ENCODE measurements at regions not wholly inside any gene's neighbourhood (a gene's known extent, or its start where the extent isn't known, plus 50 kb on each side); places are given as distances from the start of the nearest gene placed in this dataset.

DNA sequence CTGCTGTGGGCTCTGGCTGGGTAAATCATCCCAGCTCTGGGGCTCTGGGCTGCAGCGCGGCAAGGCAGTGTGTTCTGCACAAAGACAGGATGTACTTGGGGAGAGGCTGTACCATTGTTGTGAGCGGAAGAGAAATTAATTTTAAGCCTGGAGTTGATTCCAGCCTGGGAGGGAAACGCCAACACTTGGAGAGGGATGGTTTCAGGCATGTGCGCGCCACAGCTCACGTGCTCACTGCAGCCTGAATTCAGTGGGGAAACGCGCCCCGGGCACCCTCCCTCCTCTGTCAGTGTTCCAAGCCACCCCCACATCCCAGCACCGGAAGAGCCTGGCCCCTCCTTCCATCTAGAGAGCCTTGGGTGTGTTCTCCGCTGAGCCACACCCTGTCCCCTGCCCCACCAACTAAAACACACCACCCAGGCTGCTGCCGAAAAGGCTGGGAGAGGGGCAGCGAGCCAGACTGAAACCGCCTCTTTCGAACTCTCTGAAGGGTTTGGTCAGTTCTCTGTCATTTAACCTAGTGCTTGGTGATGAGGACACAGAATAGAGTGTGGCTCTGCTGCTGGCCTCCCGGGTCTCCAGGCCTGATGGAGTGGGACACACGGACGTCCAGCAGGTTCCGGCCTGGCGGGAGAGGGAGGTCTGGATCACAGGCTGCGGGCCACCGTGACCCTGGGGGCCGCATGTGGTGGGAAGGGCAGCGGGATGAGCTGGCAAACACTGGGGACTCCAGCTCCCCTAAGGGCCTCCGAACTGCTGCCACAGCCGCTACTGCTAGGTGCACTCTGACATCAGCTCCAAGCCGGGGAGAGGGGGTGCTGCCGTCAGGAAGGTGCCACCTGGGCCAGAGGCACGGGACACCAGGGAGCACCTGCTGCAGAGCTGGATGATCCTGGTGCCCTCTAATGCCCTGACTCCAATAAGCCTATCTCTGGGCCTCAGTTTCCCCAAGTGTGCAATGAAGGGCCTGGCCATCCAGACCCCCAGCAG lies 230.8 kb downstream of the CTTN start:
- H3K27me3 ChIP-seq (ENCODE audit: control insufficient read depth, insufficient read depth, low read length) = no peaks in the 10 kb centered on the region
- no peak overlapping the region for H3K9ac ChIP-seq (ENCODE audit: low read depth, low read length)
- H3K4me1 ChIP-seq (ENCODE audit: control insufficient read depth, insufficient read depth, low read length) = no peaks in the 10 kb centered on the region
- no peak overlapping the region for H3K4me3 ChIP-seq (ENCODE audit: low read depth, low read length)
- no peaks in the 10 kb centered on the region for H3K9me3 ChIP-seq (ENCODE audit: control insufficient read depth, insufficient read depth, low read length)
- H3K36me3 ChIP-seq (ENCODE audit: control insufficient read depth, insufficient read depth, low read length) = no peaks in the 10 kb centered on the region

GRCh38 chr11:70630068-70630467 lies 231.7 kb downstream of the CTTN start:
- Histone ChIP-seq H3K4me1 (ENCODE audit: control insufficient read depth, insufficient read depth, low read length) (no peaks in the 10 kb centered on the region), H3K9ac (ENCODE audit: low read depth, low read length) (no peak overlapping the region), H3K36me3 (ENCODE audit: control insufficient read depth, insufficient read depth, low read length) (no peaks in the 10 kb centered on the region), H3K9me3 (ENCODE audit: control insufficient read depth, insufficient read depth, low read length) (no peaks in the 10 kb centered on the region), H3K27me3 (ENCODE audit: control insufficient read depth, insufficient read depth, low read length) (no peaks in the 10 kb centered on the region), H3K4me3 (ENCODE audit: low read depth, low read length) (no peak overlapping the region)

DNA sequence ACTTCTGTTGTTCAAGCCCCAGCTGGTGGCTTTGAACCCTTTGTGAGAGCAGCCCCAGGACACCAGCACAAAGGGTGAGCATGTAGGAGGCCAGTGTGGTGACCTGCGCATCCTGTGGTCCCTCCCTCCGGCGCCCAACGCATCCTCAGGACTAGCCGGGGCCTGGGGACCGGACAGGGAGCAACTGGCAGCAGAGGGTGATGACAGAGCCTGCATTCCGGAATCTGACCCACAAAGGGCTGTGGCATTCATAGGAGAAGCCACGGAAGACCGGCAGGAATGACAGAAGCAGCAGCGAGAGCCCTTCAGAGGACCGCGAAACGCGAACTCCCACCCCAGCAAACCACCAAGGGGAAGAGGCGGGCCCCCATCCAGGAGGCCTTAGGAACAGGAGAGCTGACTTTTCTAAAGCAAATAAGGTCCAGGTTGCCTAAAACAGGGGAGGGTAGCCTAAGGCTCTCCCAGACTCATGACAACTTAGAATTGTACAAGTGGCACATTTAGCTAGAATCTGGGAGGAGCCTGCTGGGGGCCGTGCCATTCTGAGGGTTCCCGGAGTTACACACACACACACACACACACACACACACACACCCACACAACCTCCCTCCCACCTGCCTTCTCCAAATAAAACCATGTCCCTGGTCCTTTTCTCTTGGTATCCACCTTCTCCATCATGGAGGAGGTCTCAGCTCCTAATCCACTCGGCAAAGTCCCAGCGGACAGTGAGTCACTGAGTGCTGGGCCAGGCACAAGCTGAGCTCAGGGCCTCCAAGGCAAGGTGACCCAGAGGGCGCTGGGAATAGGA lies 232.7 kb downstream of the CTTN start:
- no peaks in the 10 kb centered on the region for H3K4me1 ChIP-seq (ENCODE audit: control insufficient read depth, insufficient read depth, low read length)
- no peaks in the 10 kb centered on the region for H3K27me3 ChIP-seq (ENCODE audit: control insufficient read depth, insufficient read depth, low read length)
- no peak overlapping the region for H3K4me3 ChIP-seq (ENCODE audit: low read depth, low read length)
- H3K9ac ChIP-seq (ENCODE audit: low read depth, low read length) = no peak overlapping the region
- H3K36me3 ChIP-seq (ENCODE audit: control insufficient read depth, insufficient read depth, low read length) = no peaks in the 10 kb centered on the region
- H3K9me3 ChIP-seq (ENCODE audit: control insufficient read depth, insufficient read depth, low read length) = no peaks in the 10 kb centered on the region

- H3K4me3 ChIP-seq (ENCODE audit: low read depth, low read length) = no peak overlapping the region
- no peaks in the 10 kb centered on the region for H3K27me3 ChIP-seq (ENCODE audit: control insufficient read depth, insufficient read depth, low read length)
- H3K36me3 ChIP-seq (ENCODE audit: control insufficient read depth, insufficient read depth, low read length) = no peaks in the 10 kb centered on the region
Observed at GRCh38 chr11:70631624-70632047, 233.3 kb downstream of the CTTN start.

DNA sequence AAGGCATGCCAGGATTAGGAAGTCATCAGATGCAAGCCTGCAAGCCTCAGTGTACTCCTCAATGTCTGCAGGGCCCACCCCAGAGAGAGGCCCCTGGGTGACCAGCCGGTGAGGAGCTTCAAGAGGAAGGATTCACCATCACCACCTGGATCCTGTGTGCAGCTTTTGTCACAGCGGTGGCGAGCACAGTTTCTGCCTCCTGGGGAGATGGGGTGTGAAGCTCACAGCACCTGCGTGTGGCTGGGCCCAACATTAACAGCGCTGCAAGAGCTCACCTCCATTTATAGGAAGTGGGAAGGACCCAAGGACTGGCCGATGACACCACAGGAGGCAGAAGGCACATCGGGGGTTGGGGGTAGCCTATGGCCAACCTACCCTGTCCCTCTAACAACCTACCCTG lies 235.3 kb downstream of the CTTN start:
- H3K4me3 ChIP-seq (ENCODE audit: low read depth, low read length) = no peak overlapping the region
- H3K27me3 ChIP-seq (ENCODE audit: control insufficient read depth, insufficient read depth, low read length) = no peaks in the 10 kb centered on the region
- H3K9ac ChIP-seq (ENCODE audit: low read depth, low read length) = no peak overlapping the region
- H3K4me1 ChIP-seq (ENCODE audit: control insufficient read depth, insufficient read depth, low read length) = no peaks in the 10 kb centered on the region
- no peaks in the 10 kb centered on the region for H3K36me3 ChIP-seq (ENCODE audit: control insufficient read depth, insufficient read depth, low read length)
- H3K9me3 ChIP-seq (ENCODE audit: control insufficient read depth, insufficient read depth, low read length) = no peaks in the 10 kb centered on the region

More at GRCh38 chr11:70631624-70632047, 233.3 kb downstream of the CTTN start:
- H3K9me3 ChIP-seq (ENCODE audit: control insufficient read depth, insufficient read depth, low read length) = no peaks in the 10 kb centered on the region
- H3K4me1 ChIP-seq (ENCODE audit: control insufficient read depth, insufficient read depth, low read length) = no peaks in the 10 kb centered on the region
- no peak overlapping the region for H3K9ac ChIP-seq (ENCODE audit: low read depth, low read length)

DNA sequence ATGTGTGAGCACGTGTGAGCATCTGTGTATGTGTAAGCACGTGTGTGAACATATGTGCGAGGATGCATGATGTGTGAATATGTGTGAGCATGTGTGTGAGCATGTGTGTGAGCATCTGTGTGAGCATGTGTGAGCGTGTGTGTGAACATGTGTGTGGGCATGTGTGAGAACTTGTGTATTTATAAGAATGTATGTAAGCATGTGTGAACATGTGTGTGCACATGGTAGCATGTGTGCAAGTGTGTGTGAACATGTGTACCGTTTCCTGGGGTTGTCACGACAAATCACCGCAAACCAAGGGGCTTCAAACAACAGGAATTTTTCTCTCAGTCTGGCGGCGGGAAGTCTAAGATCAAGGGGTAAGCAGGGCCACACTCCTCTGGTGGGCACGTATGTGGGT lies 238.3 kb downstream of the CTTN start:
- H3K9ac ChIP-seq (ENCODE audit: low read depth, low read length) = no peak overlapping the region
- H3K4me1 ChIP-seq (ENCODE audit: control insufficient read depth, insufficient read depth, low read length) = no peaks in the 10 kb centered on the region
- no peaks in the 10 kb centered on the region for H3K27me3 ChIP-seq (ENCODE audit: control insufficient read depth, insufficient read depth, low read length)
- peaks cover 3% of the 10 kb centered on the region for H3K36me3 ChIP-seq (ENCODE audit: control insufficient read depth, insufficient read depth, low read length)
- H3K9me3 ChIP-seq (ENCODE audit: control insufficient read depth, insufficient read depth, low read length) = no peaks in the 10 kb centered on the region
- no peak overlapping the region for H3K4me3 ChIP-seq (ENCODE audit: low read depth, low read length)

GRCh38 chr11:70637186-70637800 lies 239.0 kb downstream of the CTTN start:
- H3K27me3 ChIP-seq (ENCODE audit: control insufficient read depth, insufficient read depth, low read length) = no peaks in the 10 kb centered on the region
- H3K9ac ChIP-seq (ENCODE audit: low read depth, low read length) = no peak overlapping the region
- no peaks in the 10 kb centered on the region for H3K9me3 ChIP-seq (ENCODE audit: control insufficient read depth, insufficient read depth, low read length)
- H3K4me1 ChIP-seq (ENCODE audit: control insufficient read depth, insufficient read depth, low read length) = no peaks in the 10 kb centered on the region
- no peak overlapping the region for H3K4me3 ChIP-seq (ENCODE audit: low read depth, low read length)
- H3K36me3 ChIP-seq (ENCODE audit: control insufficient read depth, insufficient read depth, low read length) = peaks cover 3% of the 10 kb centered on the region

DNA sequence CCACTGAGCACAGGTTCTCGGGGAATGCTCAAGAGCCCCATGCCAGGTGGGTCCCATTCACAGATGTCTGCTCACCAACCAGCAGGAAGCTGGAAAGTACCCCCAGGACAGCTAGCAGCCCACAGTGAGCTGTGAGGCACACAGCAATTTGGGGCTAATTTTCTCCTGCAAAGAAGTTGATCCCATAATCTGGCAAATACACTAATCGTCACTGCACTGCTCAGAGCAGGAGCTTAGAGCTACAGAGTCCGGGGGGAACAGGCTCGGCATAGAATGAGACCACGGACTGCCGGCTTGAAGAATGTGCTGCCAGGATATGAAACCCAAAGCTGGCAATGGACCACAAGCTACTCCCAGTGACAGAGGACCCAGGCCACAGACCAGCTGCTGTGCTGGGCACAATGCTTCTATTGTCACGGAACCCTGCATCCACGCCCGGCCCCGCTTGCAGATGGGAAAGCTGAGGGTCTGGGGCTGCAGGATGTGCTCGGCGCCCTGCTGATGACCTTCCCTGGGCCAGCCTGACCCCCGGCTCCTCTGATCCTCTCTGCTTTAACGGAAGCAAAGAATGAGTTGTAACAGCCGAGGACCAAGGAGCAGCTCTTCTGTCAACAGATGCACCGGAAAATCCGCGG lies 239.7 kb downstream of the CTTN start:
- no peaks in the 10 kb centered on the region for H3K27me3 ChIP-seq (ENCODE audit: control insufficient read depth, insufficient read depth, low read length)
- no peak overlapping the region for H3K9ac ChIP-seq (ENCODE audit: low read depth, low read length)
- no peaks in the 10 kb centered on the region for H3K9me3 ChIP-seq (ENCODE audit: control insufficient read depth, insufficient read depth, low read length)
- H3K4me1 ChIP-seq (ENCODE audit: control insufficient read depth, insufficient read depth, low read length) = no peaks in the 10 kb centered on the region
- H3K36me3 ChIP-seq (ENCODE audit: control insufficient read depth, insufficient read depth, low read length) = peaks cover 3% of the 10 kb centered on the region
- no peak overlapping the region for H3K4me3 ChIP-seq (ENCODE audit: low read depth, low read length)

GRCh38 chr11:70640408-70640807 lies 242.1 kb downstream of the CTTN start:
- H3K4me1 ChIP-seq (ENCODE audit: control insufficient read depth, insufficient read depth, low read length) = no peaks in the 10 kb centered on the region
- no peak overlapping the region for H3K4me3 ChIP-seq (ENCODE audit: low read depth, low read length)
- peaks cover 3% of the 10 kb centered on the region for H3K36me3 ChIP-seq (ENCODE audit: control insufficient read depth, insufficient read depth, low read length)
- no peaks in the 10 kb centered on the region for H3K27me3 ChIP-seq (ENCODE audit: control insufficient read depth, insufficient read depth, low read length)
- no peaks in the 10 kb centered on the region for H3K9me3 ChIP-seq (ENCODE audit: control insufficient read depth, insufficient read depth, low read length)
- no peak overlapping the region for H3K9ac ChIP-seq (ENCODE audit: low read depth, low read length)

GRCh38 chr11:70641369-70641768 lies 243.0 kb downstream of the CTTN start:
- no peaks in the 10 kb centered on the region for H3K27me3 ChIP-seq (ENCODE audit: control insufficient read depth, insufficient read depth, low read length)
- no peak overlapping the region for H3K9ac ChIP-seq (ENCODE audit: low read depth, low read length)
- no peak overlapping the region for H3K4me3 ChIP-seq (ENCODE audit: low read depth, low read length)
- H3K4me1 ChIP-seq (ENCODE audit: control insufficient read depth, insufficient read depth, low read length) = no peaks in the 10 kb centered on the region
- H3K36me3 ChIP-seq (ENCODE audit: control insufficient read depth, insufficient read depth, low read length) = peaks cover 3% of the 10 kb centered on the region
- no peaks in the 10 kb centered on the region for H3K9me3 ChIP-seq (ENCODE audit: control insufficient read depth, insufficient read depth, low read length)

- Histone ChIP-seq H3K9ac (ENCODE audit: low read depth, low read length) (no peak overlapping the region), H3K27me3 (ENCODE audit: control insufficient read depth, insufficient read depth, low read length) (no peaks in the 10 kb centered on the region), H3K4me1 (ENCODE audit: control insufficient read depth, insufficient read depth, low read length) (peaks cover under 1% of the 10 kb centered on the region), H3K4me3 (ENCODE audit: low read depth, low read length) (no peak overlapping the region), H3K36me3 (ENCODE audit: control insufficient read depth, insufficient read depth, low read length) (peaks cover 3% of the 10 kb centered on the region), H3K9me3 (ENCODE audit: control insufficient read depth, insufficient read depth, low read length) (no peaks in the 10 kb centered on the region)
Observed at GRCh38 chr11:70642266-70642665, 243.9 kb downstream of the CTTN start.

All from iPS-15b (cell line).